Astrocyte (in vitro differentiated cells and primary cell): ENCODE measurements at regions not wholly inside any gene's neighbourhood (a gene's known extent, or its start where the extent isn't known, plus 50 kb on each side); places are given as distances from the start of the nearest gene placed in this dataset.

ENCODE experiments used
- DNase-seq: peaks from one replicate; pipeline ENCODE4 v3.0.0-alpha.2; 2010; ENCODE audit warnings: low read depth
- FAIRE-seq: peaks from 2 replicates; lab custom pipeline; 2011; peaks lifted over from hg19 to GRCh38; lab: Jason Lieb, UNC
- H2AFZ ChIP-seq: 2 replicates; pipeline ENCODE4 v1.6.0; 2012; ENCODE audit warnings: low read depth, low read length, inconsistent platforms
- H3K27ac ChIP-seq: 2 replicates; pipeline ENCODE4 v1.5.1; 2011; ENCODE audit warnings: low read depth, low read length, inconsistent platforms
- H3K27me3 ChIP-seq: 2 replicates; pipeline ENCODE4 v1.6.0; 2011; ENCODE audit warnings: low read length, inconsistent platforms; ENCODE audit not compliant: insufficient read depth
- H3K36me3 ChIP-seq: 2 replicates; pipeline ENCODE4 v1.5.1; 2011; ENCODE audit warnings: low read length, inconsistent platforms; ENCODE audit not compliant: insufficient read depth
- H3K4me1 ChIP-seq: 2 replicates; pipeline ENCODE4 v1.5.1; 2011; ENCODE audit warnings: low read length, inconsistent platforms; ENCODE audit not compliant: insufficient read depth
- H3K4me2 ChIP-seq: 2 replicates; pipeline ENCODE4 v1.6.0; 2012; ENCODE audit warnings: low read length, inconsistent platforms
- H3K4me3 ChIP-seq: 2 replicates; pipeline ENCODE4 v1.5.1; 2011; ENCODE audit warnings: low read depth, mild to moderate bottlenecking, low read length, inconsistent platforms; ENCODE audit not compliant: insufficient read depth
- H3K79me2 ChIP-seq: 2 replicates; pipeline ENCODE4 v1.6.0; 2012; ENCODE audit warnings: mild to moderate bottlenecking, low read length, inconsistent platforms; ENCODE audit not compliant: insufficient read depth
- H3K9ac ChIP-seq: 2 replicates; pipeline ENCODE4 v1.6.0; 2012; ENCODE audit warnings: mild to moderate bottlenecking, low read length, inconsistent platforms
- H3K9me3 ChIP-seq: 2 replicates; pipeline ENCODE4 v1.5.1; 2012; ENCODE audit warnings: low read depth, mild to moderate bottlenecking, low read length, inconsistent platforms; ENCODE audit not compliant: insufficient read depth
- H4K20me1 ChIP-seq: 2 replicates; pipeline ENCODE4 v1.6.0; 2012; ENCODE audit warnings: low read length, inconsistent platforms; ENCODE audit not compliant: insufficient read depth
- H3K27ac Mint-ChIP-seq: one replicate; pipeline ENCODE4 v1.8.0; 2021; ENCODE audit warnings: mild to moderate bottlenecking, mixed read lengths; ENCODE audit not compliant: unreplicated experiment
- H3K27me3 Mint-ChIP-seq: one replicate; pipeline ENCODE4 v1.8.0; 2021; ENCODE audit warnings: low read depth, mixed read lengths; ENCODE audit not compliant: unreplicated experiment
- H3K36me3 Mint-ChIP-seq: one replicate; pipeline ENCODE4 v1.8.0; 2021; ENCODE audit warnings: low read depth, mixed read lengths; ENCODE audit not compliant: unreplicated experiment
- H3K4me1 Mint-ChIP-seq: one replicate; pipeline ENCODE4 v1.8.0; 2021; ENCODE audit warnings: low read depth, mixed read lengths; ENCODE audit not compliant: unreplicated experiment
- H3K4me3 Mint-ChIP-seq: one replicate; pipeline ENCODE4 v1.8.0; 2021; ENCODE audit warnings: mild to moderate bottlenecking, moderate library complexity, mixed read lengths; ENCODE audit not compliant: unreplicated experiment
- H3K9me3 Mint-ChIP-seq: one replicate; pipeline ENCODE4 v1.8.0; 2021; ENCODE audit warnings: mild to moderate bottlenecking, mixed read lengths; ENCODE audit not compliant: unreplicated experiment
- EZH2 ChIP-seq: IDR thresholded peaks from 2 replicates; pipeline ENCODE4 v1.6.1; 2012; ENCODE audit warnings: mild to moderate bottlenecking, low read length, inconsistent platforms; ENCODE audit not compliant: insufficient read depth
- TF ChIP-seq, protein P1 (sequence below): IDR thresholded peaks from 2 replicates; pipeline ENCODE4 v1.5.1; 2011; ENCODE audit warnings: low read depth, mild to moderate bottlenecking, inconsistent platforms, low read length, moderate library complexity; ENCODE audit not compliant: insufficient read depth

DNA sequence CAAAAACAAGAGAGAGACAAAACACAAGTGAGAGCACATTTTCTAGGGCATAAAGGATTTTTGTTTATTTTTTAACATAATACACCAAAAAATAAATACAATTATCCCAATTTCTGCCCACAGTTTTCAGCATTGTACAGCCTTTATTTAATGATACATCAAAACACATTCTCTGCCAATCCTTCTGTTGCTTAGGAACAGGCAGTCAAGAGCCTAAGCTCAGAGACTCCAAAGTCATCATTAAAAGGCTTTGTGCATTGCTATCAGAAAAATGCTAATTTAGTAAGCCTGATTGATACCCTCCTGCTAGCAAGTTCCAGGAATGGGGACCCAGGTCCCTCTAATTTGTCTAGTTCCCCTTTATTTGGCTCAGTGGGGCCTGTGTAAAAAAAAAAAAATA, 536.5 kb downstream of the RPS29 start:
- no peaks in the 10 kb centered on the region for H3K36me3 ChIP-seq
- no peak overlapping the region for H3K27ac ChIP-seq
- H3K4me3 ChIP-seq: no peak overlapping the region
- H3K9me3 Mint-ChIP-seq: no peaks in the 10 kb centered on the region
- no peak for DNase-seq
- H3K9me3 ChIP-seq: no peaks in the 10 kb centered on the region
- H3K27ac Mint-ChIP-seq: no peak overlapping the region
- H3K4me2 ChIP-seq: no peak overlapping the region
- H2AFZ ChIP-seq: no peak overlapping the region
- no peak overlapping the region for H3K4me3 Mint-ChIP-seq
- peaks cover 21% of the 10 kb centered on the region for H3K4me1 Mint-ChIP-seq
- H3K27me3 ChIP-seq: no peaks in the 10 kb centered on the region
- TF ChIP-seq, protein P1, sequence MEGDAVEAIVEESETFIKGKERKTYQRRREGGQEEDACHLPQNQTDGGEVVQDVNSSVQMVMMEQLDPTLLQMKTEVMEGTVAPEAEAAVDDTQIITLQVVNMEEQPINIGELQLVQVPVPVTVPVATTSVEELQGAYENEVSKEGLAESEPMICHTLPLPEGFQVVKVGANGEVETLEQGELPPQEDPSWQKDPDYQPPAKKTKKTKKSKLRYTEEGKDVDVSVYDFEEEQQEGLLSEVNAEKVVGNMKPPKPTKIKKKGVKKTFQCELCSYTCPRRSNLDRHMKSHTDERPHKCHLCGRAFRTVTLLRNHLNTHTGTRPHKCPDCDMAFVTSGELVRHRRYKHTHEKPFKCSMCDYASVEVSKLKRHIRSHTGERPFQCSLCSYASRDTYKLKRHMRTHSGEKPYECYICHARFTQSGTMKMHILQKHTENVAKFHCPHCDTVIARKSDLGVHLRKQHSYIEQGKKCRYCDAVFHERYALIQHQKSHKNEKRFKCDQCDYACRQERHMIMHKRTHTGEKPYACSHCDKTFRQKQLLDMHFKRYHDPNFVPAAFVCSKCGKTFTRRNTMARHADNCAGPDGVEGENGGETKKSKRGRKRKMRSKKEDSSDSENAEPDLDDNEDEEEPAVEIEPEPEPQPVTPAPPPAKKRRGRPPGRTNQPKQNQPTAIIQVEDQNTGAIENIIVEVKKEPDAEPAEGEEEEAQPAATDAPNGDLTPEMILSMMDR: no peak
- no peak for TF ChIP-seq EZH2
- H4K20me1 ChIP-seq: no peaks in the 10 kb centered on the region
- no peaks in the 10 kb centered on the region for H3K27me3 Mint-ChIP-seq
- no peaks in the 10 kb centered on the region for H3K36me3 Mint-ChIP-seq
- H3K79me2 ChIP-seq: no peaks in the 10 kb centered on the region
- no peak for FAIRE-seq
- no peak overlapping the region for H3K9ac ChIP-seq
- no peaks in the 10 kb centered on the region for H3K4me1 ChIP-seq

DNA sequence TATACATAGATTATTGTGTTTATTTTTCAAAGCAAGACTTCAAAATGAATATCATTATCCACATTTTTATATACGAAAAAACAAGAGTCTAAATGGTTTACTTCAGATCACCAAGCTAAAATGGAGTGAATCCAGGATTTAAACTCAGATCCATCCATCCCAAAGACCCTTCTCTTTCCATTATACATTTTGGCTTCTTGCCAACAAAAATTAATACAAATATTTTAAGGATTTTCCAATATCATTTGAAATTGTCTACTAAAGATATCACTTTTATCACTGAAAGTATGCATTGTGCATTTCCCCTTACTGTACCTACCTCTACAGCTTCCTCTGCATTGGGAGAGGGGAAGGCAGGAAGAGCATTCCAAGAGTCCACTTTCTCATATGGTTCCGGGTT, 541.2 kb downstream of the RPS29 start:
- Mint-ChIP-seq H3K27ac (no peak overlapping the region), H3K9me3 (no peaks in the 10 kb centered on the region)
- no peak for FAIRE-seq

DNA sequence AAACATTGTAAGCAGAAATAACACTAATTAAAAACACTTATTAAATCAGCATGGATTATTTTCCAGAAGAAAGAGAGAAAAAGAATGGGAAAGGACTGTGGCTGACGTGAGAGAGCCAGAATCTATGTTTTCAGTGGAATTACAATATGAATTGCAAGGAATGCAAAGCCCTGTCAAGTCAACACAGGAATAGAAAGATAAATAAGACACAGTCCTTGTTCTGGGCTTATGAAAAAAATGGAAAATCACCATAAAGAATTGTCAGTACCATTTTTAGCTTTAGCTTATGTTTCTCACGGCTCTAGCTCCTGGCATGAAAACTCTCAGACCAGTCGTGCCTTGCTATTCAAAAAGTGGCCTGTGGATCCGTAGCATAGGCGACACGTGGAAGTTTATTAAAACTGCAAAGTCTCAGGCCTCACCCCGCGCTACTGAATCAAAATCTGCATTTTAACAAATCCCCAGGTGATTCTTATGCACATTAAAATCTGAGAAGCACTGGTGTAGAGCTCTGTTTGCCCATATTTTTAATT, 549.1 kb downstream of the RPS29 start:
- no peaks in the 10 kb centered on the region for H3K9me3 Mint-ChIP-seq
- H3K27me3 ChIP-seq: no peaks in the 10 kb centered on the region

More for the DNA sequence above, 541.2 kb downstream of the RPS29 start:
- Mint-ChIP-seq H3K4me1 (peaks cover 3% of the 10 kb centered on the region), H3K27me3 (no peaks in the 10 kb centered on the region), H3K4me3 (no peak overlapping the region), H3K36me3 (no peaks in the 10 kb centered on the region)
- no peaks in the 10 kb centered on the region for H4K20me1 ChIP-seq
- H3K27ac ChIP-seq: no peak overlapping the region
- H3K36me3 ChIP-seq: no peaks in the 10 kb centered on the region
- TF ChIP-seq, protein P1: no peak
- no peak for TF ChIP-seq EZH2
- no peak for DNase-seq
- H2AFZ ChIP-seq: no peak overlapping the region
- H3K4me2 ChIP-seq: no peak overlapping the region
- no peaks in the 10 kb centered on the region for H3K9me3 ChIP-seq
- H3K79me2 ChIP-seq: no peaks in the 10 kb centered on the region
- no peak overlapping the region for H3K4me3 ChIP-seq
- no peaks in the 10 kb centered on the region for H3K27me3 ChIP-seq
- no peaks in the 10 kb centered on the region for H3K4me1 ChIP-seq
- no peak overlapping the region for H3K9ac ChIP-seq

More for the DNA sequence above, 549.1 kb downstream of the RPS29 start:
- no peaks in the 10 kb centered on the region for H3K36me3 Mint-ChIP-seq
- FAIRE-seq (no peak), DNase-seq (no peak)
- no peaks in the 10 kb centered on the region for H3K4me1 Mint-ChIP-seq
- Histone ChIP-seq H3K4me2 (no peak overlapping the region), H3K36me3 (no peaks in the 10 kb centered on the region), H3K9me3 (no peaks in the 10 kb centered on the region), H3K4me1 (no peaks in the 10 kb centered on the region), H3K27ac (no peak overlapping the region), H2AFZ (no peak overlapping the region), H3K4me3 (no peak overlapping the region), H3K9ac (no peak overlapping the region), H3K79me2 (no peaks in the 10 kb centered on the region), H4K20me1 (no peaks in the 10 kb centered on the region)
- H3K4me3 Mint-ChIP-seq: no peak overlapping the region
- no peak for TF ChIP-seq EZH2
- TF ChIP-seq, protein P1: no peak
- no peaks in the 10 kb centered on the region for H3K27me3 Mint-ChIP-seq
- H3K27ac Mint-ChIP-seq: no peak overlapping the region
